ENCODE measurements at regions not wholly inside any gene's neighbourhood (a gene's known extent, or its start where the extent isn't known, plus 50 kb on each side); places are given as distances from the start of the nearest gene placed in this dataset.

DNA sequence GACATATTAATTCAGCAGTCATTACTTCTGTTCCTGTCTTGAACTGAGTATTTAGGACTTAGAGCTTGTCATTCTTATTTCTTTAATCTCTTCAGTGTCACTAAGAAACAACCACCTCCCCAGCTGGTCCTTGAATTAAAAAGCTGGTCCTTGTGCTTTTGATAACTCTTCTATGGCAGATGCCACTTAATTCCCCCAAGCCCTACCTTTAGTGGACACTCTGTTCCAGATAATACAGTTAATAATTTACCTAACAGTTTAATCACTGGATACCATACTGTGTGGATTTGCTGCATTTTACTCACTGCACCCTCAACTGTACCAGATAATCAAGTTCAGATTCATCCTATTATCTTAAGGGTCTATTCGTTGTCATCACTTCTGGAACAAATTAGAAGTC is 73.1 kb downstream of the SKA1 start:
- TF ChIP-seq EZH2 (IDR thresholded peaks at IDR 0.05; ENCODE audit: low read length, unreplicated experiment) = no peak
- TF ChIP-seq EZH2phosphoT487 (IDR thresholded peaks at IDR 0.05; ENCODE audit: borderline replicate concordance, low read length) = no peak
- TF ChIP-seq CTCF (conservative IDR thresholded peaks at IDR 0.05; ENCODE audit: low read depth, low read length) = no peak
- POLR2A ChIA-PET (ENCODE audit: unreplicated experiment) = no interaction called here
- no peak overlapping the region for H3K4me2 ChIP-seq (ENCODE audit: low read length)
- no peak for ATAC-seq
- no peaks in the 10 kb centered on the region for H4K20me1 ChIP-seq (ENCODE audit: low read length)
- H3K27ac ChIP-seq (ENCODE audit: low read length) = no peak overlapping the region
- intact Hi-C loops (cut with micrococcal nuclease) = no loop called here
- CTCF ChIA-PET = no interaction called here
- no peaks in the 10 kb centered on the region for H3F3A ChIP-seq (ENCODE audit: low read length, unreplicated experiment)
- no peaks in the 10 kb centered on the region for H3K9me2 ChIP-seq (replicated peaks; ENCODE audit: low read length)
- no TSS peak for BruUV-seq (replicated peaks)
- H2AFZ ChIP-seq (ENCODE audit: low read length) = no peak overlapping the region
- H3K36me3 ChIP-seq (ENCODE audit: low read depth, low read length) = no peaks in the 10 kb centered on the region
- H3K4me1 ChIP-seq (ENCODE audit: insufficient read depth, low read length) = no peaks in the 10 kb centered on the region
- H3K9ac ChIP-seq (ENCODE audit: low read length) = no peak overlapping the region
- DNase-seq = no peak
- no peaks in the 10 kb centered on the region for H3K27me3 ChIP-seq (ENCODE audit: low read length)
- no peaks in the 10 kb centered on the region for H3K9me3 ChIP-seq (ENCODE audit: low read length)
- H3K4me3 ChIP-seq (ENCODE audit: low read length) = no peak overlapping the region
- no peaks in the 10 kb centered on the region for H3K79me2 ChIP-seq (ENCODE audit: low read length)

DNA sequence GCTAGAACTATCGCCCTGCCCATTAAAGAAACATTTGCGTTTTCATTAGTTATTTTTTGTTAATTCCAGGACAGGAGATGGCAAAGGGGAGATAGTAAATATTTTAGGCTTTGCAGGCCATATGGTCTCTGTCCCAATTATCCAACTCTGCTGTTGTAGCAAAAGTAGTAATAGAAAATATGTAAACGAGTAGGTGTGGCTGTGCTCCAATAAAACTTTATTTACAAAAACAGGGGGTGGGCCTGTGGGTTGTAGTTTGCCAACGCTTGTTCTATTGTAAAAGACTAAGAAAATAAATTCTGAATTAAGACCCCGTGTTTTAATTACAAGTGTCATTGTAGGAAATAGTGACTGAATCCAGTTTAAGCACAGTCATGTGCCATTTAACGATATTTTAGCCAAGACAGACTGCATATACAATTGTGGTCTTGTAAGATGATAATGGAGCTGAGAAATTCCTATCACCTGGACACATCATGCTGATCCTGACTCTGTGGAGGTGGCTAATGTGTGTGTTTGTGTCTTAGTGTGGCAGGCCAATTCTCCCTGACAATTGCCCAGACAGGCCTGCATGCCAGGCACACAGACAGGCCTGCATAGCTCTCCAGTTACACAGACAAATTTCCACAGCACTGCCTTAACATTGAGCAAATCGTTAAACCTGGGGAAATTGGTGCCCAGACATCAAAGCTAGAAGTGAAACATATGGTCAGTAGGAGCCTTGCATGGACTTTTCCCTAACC is 76.4 kb downstream of the SKA1 start:
- no TSS peak for BruUV-seq (replicated peaks)
- TF ChIP-seq EZH2 (IDR thresholded peaks at IDR 0.05; ENCODE audit: low read length, unreplicated experiment) (no peak), CTCF (conservative IDR thresholded peaks at IDR 0.05; ENCODE audit: low read depth, low read length) (no peak), EZH2phosphoT487 (IDR thresholded peaks at IDR 0.05; ENCODE audit: borderline replicate concordance, low read length) (no peak)

GRCh38 chr18:50453014-50453680 is 78.3 kb downstream of the SKA1 start:
- DNase-seq (no peak), ATAC-seq (no peak)
- Histone ChIP-seq H3K4me1 (ENCODE audit: insufficient read depth, low read length) (no peaks in the 10 kb centered on the region), H3K27ac (ENCODE audit: low read length) (no peak overlapping the region), H3K4me2 (ENCODE audit: low read length) (no peak overlapping the region), H3K9me2 (replicated peaks; ENCODE audit: low read length) (no peaks in the 10 kb centered on the region), H4K20me1 (ENCODE audit: low read length) (no peaks in the 10 kb centered on the region), H3K36me3 (ENCODE audit: low read depth, low read length) (no peaks in the 10 kb centered on the region), H2AFZ (ENCODE audit: low read length) (no peak overlapping the region), H3K4me3 (ENCODE audit: low read length) (no peak overlapping the region), H3K9ac (ENCODE audit: low read length) (no peak overlapping the region), H3K27me3 (ENCODE audit: low read length) (no peaks in the 10 kb centered on the region), H3F3A (ENCODE audit: low read length, unreplicated experiment) (no peaks in the 10 kb centered on the region), H3K79me2 (ENCODE audit: low read length) (no peaks in the 10 kb centered on the region), H3K9me3 (ENCODE audit: low read length) (no peaks in the 10 kb centered on the region)
- intact Hi-C loops (cut with micrococcal nuclease) = no loop called here
- CTCF ChIA-PET = no interaction called here
- no TSS peak for BruUV-seq (replicated peaks)
- POLR2A ChIA-PET (ENCODE audit: unreplicated experiment) = no interaction called here
- no peak for TF ChIP-seq EZH2phosphoT487 (IDR thresholded peaks at IDR 0.05; ENCODE audit: borderline replicate concordance, low read length)
- TF ChIP-seq EZH2 (IDR thresholded peaks at IDR 0.05; ENCODE audit: low read length, unreplicated experiment) = no peak
- no peak for TF ChIP-seq CTCF (conservative IDR thresholded peaks at IDR 0.05; ENCODE audit: low read depth, low read length)

More for the DNA sequence above, 76.4 kb downstream of the SKA1 start:
- no peaks in the 10 kb centered on the region for H3F3A ChIP-seq (ENCODE audit: low read length, unreplicated experiment)
- no peaks in the 10 kb centered on the region for H3K4me1 ChIP-seq (ENCODE audit: insufficient read depth, low read length)
- no peaks in the 10 kb centered on the region for H3K9me3 ChIP-seq (ENCODE audit: low read length)
- no peak overlapping the region for H3K9ac ChIP-seq (ENCODE audit: low read length)
- ATAC-seq (no peak), DNase-seq (no peak)
- H3K27ac ChIP-seq (ENCODE audit: low read length) = no peak overlapping the region
- H2AFZ ChIP-seq (ENCODE audit: low read length) = no peak overlapping the region
- POLR2A ChIA-PET (ENCODE audit: unreplicated experiment) = no interaction called here
- H3K4me3 ChIP-seq (ENCODE audit: low read length) = no peak overlapping the region
- CTCF ChIA-PET = no interaction called here
- H3K4me2 ChIP-seq (ENCODE audit: low read length) = no peak overlapping the region
- no peaks in the 10 kb centered on the region for H3K9me2 ChIP-seq (replicated peaks; ENCODE audit: low read length)
- intact Hi-C loops (cut with micrococcal nuclease) = no loop called here
- no peaks in the 10 kb centered on the region for H3K79me2 ChIP-seq (ENCODE audit: low read length)
- H4K20me1 ChIP-seq (ENCODE audit: low read length) = no peaks in the 10 kb centered on the region
- no peaks in the 10 kb centered on the region for H3K27me3 ChIP-seq (ENCODE audit: low read length)
- H3K36me3 ChIP-seq (ENCODE audit: low read depth, low read length) = no peaks in the 10 kb centered on the region

Measured in PC-3 (cell line).